ENCODE measurements at regions not wholly inside any gene's neighbourhood (a gene's known extent, or its start where the extent isn't known, plus 50 kb on each side); places are given as distances from the start of the nearest gene placed in this dataset.

GRCh38 chr2:45218931-45219339 is 209.7 kb upstream of the SIX2 start:
- H3K4me1 Mint-ChIP-seq, result no peaks in the 10 kb centered on the region
- H3K27ac Mint-ChIP-seq, result no peak overlapping the region
- no peak overlapping the region for H3K4me3 Mint-ChIP-seq
- H3K9me3 ChIP-seq (ENCODE audit: control insufficient read depth, low read length, poor library complexity, severe bottlenecking), result no peaks in the 10 kb centered on the region
- ATAC-seq (no peak), DNase-seq (no peak)
- no peaks in the 10 kb centered on the region for H3K36me3 Mint-ChIP-seq (ENCODE audit: low read depth)
- peaks cover 28% of the 10 kb centered on the region for H3K27me3 Mint-ChIP-seq

GRCh38 chr2:45218297-45218696 is 209.0 kb upstream of the SIX2 start:
- no peak for DNase-seq
- no peak overlapping the region for H3K4me3 Mint-ChIP-seq

GRCh38 chr2:45216118-45216517 is 206.9 kb upstream of the SIX2 start:
- Mint-ChIP-seq H3K4me3 (no peak overlapping the region), H3K36me3 (ENCODE audit: low read depth) (peaks cover 2% of the 10 kb centered on the region), H3K27me3 (peaks cover 28% of the 10 kb centered on the region), H3K4me1 (no peaks in the 10 kb centered on the region), H3K27ac (no peak overlapping the region)
- no peaks in the 10 kb centered on the region for H3K9me3 ChIP-seq (ENCODE audit: control insufficient read depth, low read length, poor library complexity, severe bottlenecking)
- DNase-seq (no peak), ATAC-seq (no peak)

More at GRCh38 chr2:45218297-45218696, 209.0 kb upstream of the SIX2 start:
- H3K27me3 Mint-ChIP-seq, result peaks cover 28% of the 10 kb centered on the region
- H3K4me1 Mint-ChIP-seq, result no peaks in the 10 kb centered on the region
- no peaks in the 10 kb centered on the region for H3K9me3 ChIP-seq (ENCODE audit: control insufficient read depth, low read length, poor library complexity, severe bottlenecking)
- no peaks in the 10 kb centered on the region for H3K36me3 Mint-ChIP-seq (ENCODE audit: low read depth)
- H3K27ac Mint-ChIP-seq, result no peak overlapping the region
- no peak for ATAC-seq

GRCh38 chr2:45214550-45214949 is 205.3 kb upstream of the SIX2 start:
- Mint-ChIP-seq H3K27me3 (peaks cover 24% of the 10 kb centered on the region), H3K36me3 (ENCODE audit: low read depth) (peaks cover 2% of the 10 kb centered on the region), H3K27ac (no peak overlapping the region), H3K4me1 (no peaks in the 10 kb centered on the region), H3K4me3 (no peak overlapping the region)
- H3K9me3 ChIP-seq (ENCODE audit: control insufficient read depth, low read length, poor library complexity, severe bottlenecking), result no peaks in the 10 kb centered on the region
- DNase-seq (no peak), ATAC-seq (no peak)

GRCh38 chr2:45212953-45213635 is 203.8 kb upstream of the SIX2 start:
- Mint-ChIP-seq H3K4me3 (no peak overlapping the region), H3K27ac (no peak overlapping the region), H3K27me3 (peaks cover 30% of the 10 kb centered on the region), H3K36me3 (ENCODE audit: low read depth) (peaks cover 2% of the 10 kb centered on the region), H3K4me1 (no peaks in the 10 kb centered on the region)
- no peaks in the 10 kb centered on the region for H3K9me3 ChIP-seq (ENCODE audit: control insufficient read depth, low read length, poor library complexity, severe bottlenecking)
- DNase-seq, result no peak
- no peak for ATAC-seq

- Mint-ChIP-seq H3K27ac (no peak overlapping the region), H3K4me3 (no peak overlapping the region), H3K36me3 (ENCODE audit: low read depth) (peaks cover 2% of the 10 kb centered on the region), H3K27me3 (peaks cover 30% of the 10 kb centered on the region), H3K4me1 (no peaks in the 10 kb centered on the region)
- no peaks in the 10 kb centered on the region for H3K9me3 ChIP-seq (ENCODE audit: control insufficient read depth, low read length, poor library complexity, severe bottlenecking)
- no peak for DNase-seq
- no peak for ATAC-seq
These were observed 202.4 kb upstream of the SIX2 start for GRCh38 chr2:45211636-45212035.

- no peak overlapping the region for H3K27ac Mint-ChIP-seq
- peaks cover 2% of the 10 kb centered on the region for H3K36me3 Mint-ChIP-seq (ENCODE audit: low read depth)
- H3K4me1 Mint-ChIP-seq, result no peaks in the 10 kb centered on the region
- peaks cover 26% of the 10 kb centered on the region for H3K27me3 Mint-ChIP-seq
- no peak overlapping the region for H3K4me3 Mint-ChIP-seq
- ATAC-seq, result no peak
- no peak for DNase-seq
- H3K9me3 ChIP-seq (ENCODE audit: control insufficient read depth, low read length, poor library complexity, severe bottlenecking), result no peaks in the 10 kb centered on the region
These were observed 201.4 kb upstream of the SIX2 start for GRCh38 chr2:45210462-45211195.

GRCh38 chr2:45209875-45210274 is 200.6 kb upstream of the SIX2 start:
- no peak for DNase-seq
- Mint-ChIP-seq H3K4me1 (no peaks in the 10 kb centered on the region), H3K4me3 (no peak overlapping the region), H3K27ac (no peak overlapping the region), H3K27me3 (peaks cover 26% of the 10 kb centered on the region), H3K36me3 (ENCODE audit: low read depth) (peaks cover 2% of the 10 kb centered on the region)
- no peak for ATAC-seq
- H3K9me3 ChIP-seq (ENCODE audit: control insufficient read depth, low read length, poor library complexity, severe bottlenecking), result no peaks in the 10 kb centered on the region

- ATAC-seq (no peak), DNase-seq (no peak)
- Mint-ChIP-seq H3K36me3 (ENCODE audit: low read depth) (peaks cover 2% of the 10 kb centered on the region), H3K27me3 (peaks cover 26% of the 10 kb centered on the region), H3K27ac (no peak overlapping the region), H3K4me1 (no peaks in the 10 kb centered on the region), H3K4me3 (no peak overlapping the region)
- no peaks in the 10 kb centered on the region for H3K9me3 ChIP-seq (ENCODE audit: control insufficient read depth, low read length, poor library complexity, severe bottlenecking)
These were observed 200.1 kb upstream of the SIX2 start for GRCh38 chr2:45209302-45209701.

- DNase-seq (no peak), ATAC-seq (no peak)
- Mint-ChIP-seq H3K4me3 (no peak overlapping the region), H3K4me1 (no peaks in the 10 kb centered on the region), H3K27me3 (peaks cover 17% of the 10 kb centered on the region), H3K27ac (no peak overlapping the region), H3K36me3 (ENCODE audit: low read depth) (no peaks in the 10 kb centered on the region)
- H3K9me3 ChIP-seq (ENCODE audit: control insufficient read depth, low read length, poor library complexity, severe bottlenecking), result no peaks in the 10 kb centered on the region
These were observed 197.8 kb upstream of the SIX2 start for GRCh38 chr2:45207101-45207500.

GRCh38 chr2:45205985-45206384 is 196.7 kb upstream of the SIX2 start:
- H3K9me3 ChIP-seq (ENCODE audit: control insufficient read depth, low read length, poor library complexity, severe bottlenecking), result no peaks in the 10 kb centered on the region
- no peak overlapping the region for H3K4me3 Mint-ChIP-seq
- no peaks in the 10 kb centered on the region for H3K36me3 Mint-ChIP-seq (ENCODE audit: low read depth)
- peaks cover 14% of the 10 kb centered on the region for H3K27me3 Mint-ChIP-seq
- ATAC-seq, result no peak
- no peaks in the 10 kb centered on the region for H3K4me1 Mint-ChIP-seq
- no peak overlapping the region for H3K27ac Mint-ChIP-seq
- DNase-seq, result no peak

- no peak overlapping the region for H3K4me3 Mint-ChIP-seq
- H3K4me1 Mint-ChIP-seq, result no peaks in the 10 kb centered on the region
- no peak for ATAC-seq
- no peaks in the 10 kb centered on the region for H3K9me3 ChIP-seq (ENCODE audit: control insufficient read depth, low read length, poor library complexity, severe bottlenecking)
- H3K27me3 Mint-ChIP-seq, result peaks cover 15% of the 10 kb centered on the region
- H3K27ac Mint-ChIP-seq, result no peak overlapping the region
- DNase-seq, result no peak
- H3K36me3 Mint-ChIP-seq (ENCODE audit: low read depth), result no peaks in the 10 kb centered on the region
These were observed 196.2 kb upstream of the SIX2 start for GRCh38 chr2:45205480-45205879.

- no peak for ATAC-seq
- DNase-seq, result no peak
- Mint-ChIP-seq H3K4me3 (no peak overlapping the region), H3K36me3 (ENCODE audit: low read depth) (no peaks in the 10 kb centered on the region), H3K27ac (no peak overlapping the region), H3K27me3 (peaks cover 9% of the 10 kb centered on the region), H3K4me1 (no peaks in the 10 kb centered on the region)
- H3K9me3 ChIP-seq (ENCODE audit: control insufficient read depth, low read length, poor library complexity, severe bottlenecking), result no peaks in the 10 kb centered on the region
These were observed 194.1 kb upstream of the SIX2 start for GRCh38 chr2:45203400-45203799.

GRCh38 chr2:45199973-45200372 is 190.7 kb upstream of the SIX2 start:
- DNase-seq (no peak), ATAC-seq (no peak)
- no peak overlapping the region for H3K4me3 Mint-ChIP-seq
- H3K9me3 ChIP-seq (ENCODE audit: control insufficient read depth, low read length, poor library complexity, severe bottlenecking), result no peaks in the 10 kb centered on the region
- no peak overlapping the region for H3K27ac Mint-ChIP-seq
- no peaks in the 10 kb centered on the region for H3K36me3 Mint-ChIP-seq (ENCODE audit: low read depth)
- H3K4me1 Mint-ChIP-seq, result no peaks in the 10 kb centered on the region
- H3K27me3 Mint-ChIP-seq, result peaks cover 19% of the 10 kb centered on the region
